ENCODE measurements at regions not wholly inside any gene's neighbourhood (a gene's known extent, or its start where the extent isn't known, plus 50 kb on each side); places are given as distances from the start of the nearest gene placed in this dataset.
"Not testable (repeated sequence)": the region's sequence is repeated elsewhere in the genome, so short reads cannot be mapped to it uniquely, and the experiment has no call there.

- no peak for DNase-seq
Measured at GRCh38 chr7:54901840-54902239, 117.0 kb upstream of the EGFR start.

GRCh38 chr7:54904130-54904529 is 114.7 kb upstream of the EGFR start:
- DNase-seq = no peak

DNA sequence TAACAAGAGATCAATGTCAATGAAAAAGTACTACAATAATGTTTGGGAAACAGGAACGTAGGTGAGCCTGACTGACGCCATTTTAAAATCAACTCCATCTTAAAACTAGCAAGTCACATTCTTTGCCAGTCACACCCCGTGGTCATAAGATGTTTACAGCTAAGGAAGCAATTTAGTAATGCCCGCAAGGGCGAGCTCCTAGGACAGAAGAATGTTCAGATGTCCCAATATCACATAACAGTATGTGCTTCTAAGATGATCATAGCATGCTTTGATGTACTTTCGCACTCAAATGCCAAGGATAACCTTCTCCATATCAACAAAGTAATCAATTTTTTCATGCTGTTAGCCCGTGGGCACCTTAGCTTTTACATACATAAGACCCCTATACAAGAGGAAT is 113.8 kb upstream of the EGFR start:
- no peak for DNase-seq

- no peak for DNase-seq
Measured at GRCh38 chr7:54906963-54907362, 111.9 kb upstream of the EGFR start.

DNA sequence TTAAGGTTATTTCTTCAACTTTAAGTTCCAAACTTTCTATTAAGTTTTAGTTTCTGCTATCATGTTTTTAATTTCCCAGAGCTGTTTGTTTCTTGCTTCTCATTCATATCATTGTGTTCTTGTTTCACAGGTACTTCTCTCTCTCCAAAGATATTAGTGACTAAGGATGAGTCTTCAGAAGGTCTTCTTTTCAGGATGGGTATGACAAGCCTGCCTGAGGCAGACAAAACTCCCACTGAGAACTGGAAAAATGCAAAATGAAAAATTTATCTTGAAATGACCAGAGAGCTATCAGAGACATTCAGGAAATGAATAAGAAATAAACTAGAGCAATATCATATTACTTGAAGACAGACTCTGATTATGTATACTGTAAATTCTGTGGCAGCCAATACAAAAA is 110.8 kb upstream of the EGFR start:
- DNase-seq = no peak

DNA sequence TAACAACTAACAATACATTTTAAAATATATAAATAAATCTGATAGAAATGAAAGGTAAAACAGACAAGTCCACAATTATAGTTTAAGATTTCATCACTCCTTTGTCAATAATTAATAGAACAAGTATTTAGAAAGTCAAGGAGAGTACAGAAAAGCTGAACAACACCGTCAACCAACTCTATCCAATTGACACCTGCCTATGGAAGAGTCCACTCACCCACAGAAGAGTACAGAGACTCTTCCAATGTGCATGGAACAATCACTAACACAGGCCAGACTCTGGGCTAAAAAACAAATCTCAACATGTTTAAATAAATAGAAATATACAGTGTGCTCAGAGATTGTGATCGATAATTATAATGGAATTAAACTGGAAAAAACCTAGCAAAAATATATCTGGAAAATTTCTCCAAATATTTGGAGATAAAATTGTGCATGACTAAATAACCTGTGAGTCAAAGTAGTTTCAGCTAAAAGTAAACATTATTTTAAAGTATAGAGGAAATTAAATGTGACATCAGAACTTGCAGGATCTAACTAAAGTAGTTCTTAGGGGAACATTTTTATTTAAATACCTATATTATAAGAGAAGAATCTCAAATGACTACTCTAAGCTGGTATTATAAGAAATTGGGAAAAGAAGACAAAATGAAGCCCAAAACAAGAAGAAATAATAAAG is 109.9 kb upstream of the EGFR start:
- no peak for DNase-seq

GRCh38 chr7:54915870-54916598 is 102.8 kb upstream of the EGFR start:
- no peak for DNase-seq

- no peak for DNase-seq
Measured at GRCh38 chr7:54917613-54918391, 101.0 kb upstream of the EGFR start.

DNA sequence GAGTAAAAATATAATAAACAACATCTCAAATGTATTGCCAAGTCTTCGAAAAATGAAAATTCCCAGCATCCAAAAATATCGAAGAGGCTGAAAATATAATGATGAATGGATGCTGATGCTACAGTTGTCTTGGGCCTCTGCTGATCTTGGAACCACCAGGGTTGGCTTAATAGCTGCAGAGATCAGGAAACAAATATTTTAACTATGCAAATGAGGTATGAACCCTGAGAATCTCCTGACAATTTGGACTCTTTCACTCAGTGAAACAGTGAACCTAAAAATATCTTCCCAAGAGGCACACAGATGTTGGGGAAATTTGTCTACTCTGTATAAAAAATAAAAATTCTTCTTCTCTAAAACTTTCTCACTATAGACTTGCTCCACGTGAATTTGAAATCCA is 97.7 kb upstream of the EGFR start:
- no peak for DNase-seq

- no peak for DNase-seq
Measured at GRCh38 chr7:54931532-54931931, 87.3 kb upstream of the EGFR start.

- DNase-seq = peak; percentile 37
Measured at GRCh38 chr7:54932818-54933543, 85.8 kb upstream of the EGFR start.

GRCh38 chr7:54933643-54934042 is 85.2 kb upstream of the EGFR start:
- DNase-seq = no peak

DNA sequence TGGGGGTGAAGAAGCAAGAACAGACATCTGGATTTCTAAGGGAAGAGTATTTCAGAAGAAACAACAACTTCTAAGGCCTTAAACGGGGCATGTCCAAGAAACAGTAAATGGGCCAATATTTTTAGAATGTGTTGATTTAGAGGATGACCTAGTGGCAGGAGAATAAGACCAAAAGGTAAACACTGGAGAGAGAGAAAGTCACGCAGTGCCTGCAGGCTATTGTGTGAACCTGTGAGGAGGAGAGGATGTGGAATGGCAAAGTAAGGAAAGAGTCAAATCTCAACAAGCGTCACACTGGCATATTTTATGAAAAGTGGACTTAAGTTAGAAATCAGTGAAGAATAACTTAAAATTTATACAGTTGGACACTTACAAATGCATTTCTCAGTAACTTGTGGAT is 78.1 kb upstream of the EGFR start:
- DNase-seq = no peak

GRCh38 chr7:54944179-54944578 is 74.6 kb upstream of the EGFR start:
- DNase-seq = no peak

DNA sequence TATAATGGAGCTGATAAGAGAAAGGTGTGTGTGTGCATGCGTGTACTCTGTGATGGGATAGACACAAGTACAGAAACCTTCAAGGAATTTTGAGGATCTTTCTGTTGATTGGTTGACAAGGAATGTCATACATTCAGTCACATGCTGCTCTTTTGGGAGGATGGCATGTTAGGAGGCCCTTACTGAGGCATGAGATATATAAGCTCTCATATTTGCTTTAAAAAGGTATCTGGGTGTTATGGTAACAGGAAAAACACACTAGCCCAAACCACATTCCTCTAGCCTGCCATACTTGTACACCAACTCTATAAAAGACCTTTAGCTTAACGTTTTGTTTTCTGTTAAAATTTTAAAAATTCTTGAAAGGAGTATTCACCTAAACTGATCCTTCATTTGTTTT is 72.5 kb upstream of the EGFR start:
- no peak for DNase-seq

- no peak for DNase-seq
Measured at GRCh38 chr7:54946764-54947163, 72.1 kb upstream of the EGFR start.

DNA sequence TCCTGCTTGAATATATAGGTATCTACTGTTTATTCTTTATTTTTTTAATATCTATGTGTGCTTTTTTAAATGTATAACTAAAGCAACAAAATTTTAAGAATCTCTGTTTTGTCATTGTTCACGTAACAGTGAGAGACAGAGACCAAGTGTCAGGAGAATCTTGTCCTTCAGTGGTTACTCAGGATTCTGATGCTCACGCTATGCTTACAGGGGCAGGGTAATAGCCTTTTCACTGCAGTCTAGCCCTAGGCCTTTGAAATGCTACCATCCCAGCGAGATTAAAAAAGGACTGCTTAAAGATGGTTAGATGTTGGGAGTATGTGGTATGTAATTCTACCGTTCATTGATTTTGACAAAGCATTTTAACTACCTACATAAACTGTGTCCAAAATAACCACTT is 71.6 kb upstream of the EGFR start:
- DNase-seq = no peak

DNA sequence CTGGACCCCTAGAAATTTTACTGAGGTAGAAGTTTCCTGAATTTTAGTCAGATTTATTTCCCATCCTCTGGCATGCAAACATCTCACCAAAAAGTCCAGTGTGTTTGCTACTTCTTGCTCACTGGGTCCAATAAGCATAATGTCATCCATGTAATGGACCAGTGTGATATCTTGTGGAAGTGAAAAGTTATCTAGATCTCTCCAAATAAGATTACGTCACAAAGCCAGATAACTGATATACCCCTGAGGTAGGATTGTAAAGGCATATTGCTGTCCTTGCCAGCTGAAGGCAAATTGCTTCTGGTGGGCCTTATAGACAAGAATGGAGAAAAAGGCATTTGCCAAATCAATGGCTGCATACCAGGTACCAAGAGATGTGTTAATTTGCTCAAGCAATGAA is 69.3 kb upstream of the EGFR start:
- DNase-seq = not testable (repeated sequence)

DNA sequence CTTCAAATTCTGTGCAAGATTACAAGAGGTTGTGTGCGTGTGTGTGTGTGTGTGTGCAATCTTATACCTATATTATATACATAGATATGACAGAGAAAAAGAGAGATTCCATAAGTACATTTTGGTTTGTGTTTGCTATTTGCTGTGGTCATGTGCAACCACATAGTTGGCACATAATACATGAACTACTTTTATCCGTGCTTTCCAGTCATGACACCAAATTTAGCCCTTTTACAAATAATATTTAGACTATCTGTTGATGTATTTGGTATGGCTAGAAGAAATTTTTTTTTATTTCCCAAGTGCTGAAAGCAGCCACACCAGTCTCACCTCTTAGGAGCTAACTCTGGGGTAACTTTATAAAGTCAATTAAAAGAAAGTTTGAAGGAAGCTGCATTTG is 63.5 kb upstream of the EGFR start:
- no peak for DNase-seq

DNA sequence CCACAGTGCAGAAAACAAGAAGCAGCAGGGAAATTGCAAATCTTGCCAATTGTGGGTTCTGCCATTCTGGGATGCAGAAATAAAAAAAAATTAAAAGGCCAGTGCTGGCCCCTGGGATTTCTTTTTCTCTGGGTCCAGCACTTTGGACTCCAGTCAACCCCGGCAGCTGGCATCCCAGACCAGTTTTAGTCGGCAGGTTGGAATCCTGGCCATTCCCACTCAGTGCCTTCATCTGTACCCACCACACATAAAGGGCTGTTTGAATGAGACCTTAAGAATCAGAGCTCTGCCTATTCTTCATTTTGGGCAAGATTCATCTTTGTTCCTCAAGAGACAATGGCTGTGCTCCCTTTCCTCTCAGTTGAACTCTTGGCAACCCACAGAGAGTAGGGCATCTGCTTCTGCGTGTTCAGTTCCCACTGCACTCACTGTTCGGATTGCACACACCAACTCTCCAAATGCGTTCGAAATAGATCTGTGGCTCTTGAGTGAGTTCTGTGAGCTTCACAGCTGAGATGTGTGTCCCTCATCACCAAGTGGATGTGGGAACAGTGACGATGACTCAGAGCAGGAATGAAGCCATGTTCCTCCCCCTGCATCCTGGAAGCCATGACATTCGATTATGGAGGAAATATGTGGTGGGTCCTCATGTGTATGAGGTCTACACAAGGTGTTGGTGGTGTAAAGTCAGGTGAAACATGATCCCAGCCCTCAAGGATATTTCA is 63.0 kb upstream of the EGFR start:
- DNase-seq = no peak

DNA sequence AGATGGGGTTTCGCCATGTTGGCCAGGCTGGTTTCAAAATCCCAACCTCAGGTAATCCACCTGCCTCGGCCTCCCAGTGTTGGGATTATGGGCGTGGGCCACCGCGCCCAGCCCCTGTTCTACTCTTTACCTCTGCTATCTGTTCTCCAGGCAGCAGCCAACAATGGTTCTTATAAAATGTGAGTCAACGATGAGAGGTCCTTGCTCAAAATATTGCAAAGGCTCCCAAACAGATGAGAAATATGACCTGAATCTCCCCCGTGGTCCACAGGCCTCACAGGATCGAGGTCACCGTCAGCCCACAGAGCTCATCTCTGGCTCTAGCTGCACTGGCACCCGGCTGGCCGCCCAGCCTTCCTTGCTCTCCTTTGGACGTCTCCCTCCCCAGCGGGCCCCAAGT is 62.0 kb upstream of the EGFR start:
- no peak for DNase-seq

DNA sequence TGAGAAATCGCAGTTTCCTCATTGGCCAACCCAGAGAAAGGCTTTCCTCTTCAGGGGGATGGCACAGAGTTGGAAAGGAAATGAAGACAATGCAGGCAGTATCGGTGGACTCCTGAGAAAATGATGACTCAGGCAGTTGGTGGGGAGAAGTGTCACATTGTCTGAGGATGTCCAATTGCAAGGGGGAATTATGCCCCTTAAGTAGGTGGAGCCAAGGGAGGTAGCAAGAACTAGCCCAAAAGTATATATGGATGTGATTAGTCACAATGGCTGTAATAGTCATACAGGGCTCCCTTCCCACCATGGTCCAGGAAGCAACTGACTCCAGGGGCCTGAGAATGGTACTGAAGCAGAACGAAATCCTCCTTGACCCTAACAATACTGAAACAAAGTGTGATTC is 58.3 kb upstream of the EGFR start:
- DNase-seq = no peak

GRCh38 chr7:54961391-54961790 is 57.4 kb upstream of the EGFR start:
- no peak for DNase-seq
